CD14-positive monocyte (primary cell): ENCODE measurements at regions not wholly inside any gene's neighbourhood (a gene's known extent, or its start where the extent isn't known, plus 50 kb on each side); places are given as distances from the start of the nearest gene placed in this dataset.

Experiments
- DNase-seq, 3 donors: peaks; one replicate each; pipeline ENCODE4 v3.0.0-alpha.2; 2011 to 2022
- H2AFZ ChIP-seq: 2 replicates; pipeline ENCODE4 v1.6.0; 2012; ENCODE audit warnings: mild to moderate bottlenecking, low read depth, low read length, inconsistent platforms; ENCODE audit not compliant: insufficient read depth, poor library complexity, severe bottlenecking
- H3K27ac ChIP-seq, 2 donors: 1 replicate in 1 of 2; 2 replicates in 1 of 2; pipeline ENCODE4 v1.5.1; 2012 to 2013; ENCODE audit warnings: low read length in 2 of 2, control low read depth in 1 of 2, inconsistent platforms in 1 of 2, low read depth in 1 of 2, mild to moderate bottlenecking in 1 of 2
- H3K27me3 ChIP-seq, 2 donors: one replicate each; pipeline versions ENCODE4 v1.6.0 to v1.6.1; 2011 to 2013; ENCODE audit warnings: low read length in 2 of 2; ENCODE audit not compliant: control insufficient read depth in 2 of 2, insufficient read depth in 2 of 2
- H3K36me3 ChIP-seq, 2 donors: replicated peaks in 1 of 2; 1 replicate in 1 of 2; 2 replicates in 1 of 2; pipeline versions ENCODE4 v1.5.1 to v1.6.1; 2012 to 2013; ENCODE audit warnings: low read length in 2 of 2, control low read depth in 1 of 2, inconsistent platforms in 1 of 2, mild to moderate bottlenecking in 1 of 2; ENCODE audit not compliant: insufficient read depth in 2 of 2, control insufficient read depth in 1 of 2
- H3K4me1 ChIP-seq, 2 donors: 1 replicate in 1 of 2; 2 replicates in 1 of 2; pipeline versions ENCODE4 v1.5.1 to v1.6.1; 2012 to 2013; ENCODE audit warnings: low read length in 2 of 2, control low read depth in 1 of 2, inconsistent platforms in 1 of 2, mild to moderate bottlenecking in 1 of 2, moderate library complexity in 1 of 2; ENCODE audit not compliant: insufficient read depth in 2 of 2, control insufficient read depth in 1 of 2
- H3K4me2 ChIP-seq: replicated peaks from 2 replicates; pipeline ENCODE3; 2012; ENCODE audit warnings: low read length, moderate library complexity, mild to moderate bottlenecking; ENCODE audit not compliant: poor library complexity, severe bottlenecking; ENCODE audit errors: extremely low read depth
- H3K4me3 ChIP-seq, 3 experiments: fragments of 200-600 bp in 1 of 3; sonication (generic) in 1 of 3; replicated peaks in 1 of 3; 1 replicate in 2 of 3; 2 replicates in 1 of 3; pipeline ENCODE4 v1.5.1; 2011 to 2013; ENCODE audit warnings: low read length in 3 of 3, mild to moderate bottlenecking in 3 of 3, control low read depth in 2 of 3, low read depth in 2 of 3, inconsistent platforms in 1 of 3, moderate library complexity in 1 of 3
- H3K79me2 ChIP-seq: 2 replicates; pipeline ENCODE4 v1.6.0; 2012; ENCODE audit warnings: mild to moderate bottlenecking, control low read depth, inconsistent platforms, low read length, moderate library complexity; ENCODE audit not compliant: insufficient read depth
- H3K9ac ChIP-seq: 2 replicates; pipeline ENCODE4 v1.6.0; 2017; ENCODE audit warnings: low read length, mild to moderate bottlenecking; ENCODE audit not compliant: insufficient read depth, poor library complexity, severe bottlenecking
- H3K9me3 ChIP-seq, 2 donors: replicated peaks in 1 of 2; 1 replicate in 1 of 2; 2 replicates in 1 of 2; pipeline versions ENCODE4 v1.5.1 to v1.6.1; 2012 to 2013; ENCODE audit warnings: low read length in 2 of 2, control low read depth in 1 of 2; ENCODE audit not compliant: control insufficient read depth in 1 of 2, insufficient read depth in 1 of 2
- H4K20me1 ChIP-seq: 2 replicates; pipeline ENCODE4 v1.6.0; 2012; ENCODE audit warnings: mild to moderate bottlenecking, low read length, control low read depth, moderate library complexity; ENCODE audit not compliant: insufficient read depth
- H3K27ac Mint-ChIP-seq, 7 donors: one replicate each; pipeline ENCODE4 v1.8.0; 2020; ENCODE audit warnings: mild to moderate bottlenecking in 7 of 7, mixed read lengths in 7 of 7, moderate library complexity in 6 of 7, inconsistent platforms in 2 of 7
- H3K27me3 Mint-ChIP-seq, 3 donors: one replicate each; pipeline ENCODE4 v1.8.0; 2021 to 2022; ENCODE audit warnings: low read depth in 3 of 3, mild to moderate bottlenecking in 3 of 3, mixed read lengths in 3 of 3, moderate library complexity in 3 of 3, inconsistent platforms in 1 of 3
- H3K36me3 Mint-ChIP-seq, 2 donors: one replicate each; pipeline ENCODE4 v1.8.0; 2020; ENCODE audit warnings: mixed read lengths in 2 of 2, inconsistent platforms in 1 of 2, mild to moderate bottlenecking in 1 of 2
- H3K4me1 Mint-ChIP-seq: one replicate; pipeline ENCODE4 v1.8.0; 2020; ENCODE audit warnings: mild to moderate bottlenecking, mixed read lengths
- H3K4me3 Mint-ChIP-seq, 2 donors: one replicate each; pipeline ENCODE4 v1.8.0; 2020; ENCODE audit warnings: mild to moderate bottlenecking in 2 of 2, mixed read lengths in 2 of 2, moderate library complexity in 1 of 2
- H3K9me3 Mint-ChIP-seq, 7 donors: one replicate each; pipeline ENCODE4 v1.8.0; 2020 to 2022; ENCODE audit warnings: mixed read lengths in 7 of 7, mild to moderate bottlenecking in 6 of 7, moderate library complexity in 6 of 7, inconsistent platforms in 2 of 7
- WGBS: methylation state at CpG from one replicate; pipeline ENCODE4 v1.1.5; 2013; ENCODE audit warnings: missing lambda C conversion rate; ENCODE audit not compliant: insufficient coverage; 5-methylcytosine and 5-hydroxymethylcytosine counted together
- intact Hi-C, 2 donors: fragments of 100-400 bp; cut with micrococcal nuclease; formaldehyde crosslinking; loops; one replicate each; pipeline versions ENCODE4 v1.15.0 to v1.15.1; 2023
- TF ChIP-seq, protein P1 (sequence below): fragments of 200-600 bp; IDR thresholded peaks from one replicate; pipeline ENCODE4 v1.8.0; 2022; ENCODE audit warnings: antibody characterized with exemption, mild to moderate bottlenecking

- Mint-ChIP-seq H3K27ac (no peak overlapping the region), H3K36me3 (no peaks in the 10 kb centered on the region), H3K4me3 (no peak overlapping the region), H3K4me1 (no peaks in the 10 kb centered on the region), H3K27me3 (peaks cover 0 to 2% (median 1%) of the 10 kb centered on the region in 3 donors), H3K9me3 (peaks cover 0 to 4% (median 1%) of the 10 kb centered on the region in 7 donors)
- H3K79me2 ChIP-seq: no peaks in the 10 kb centered on the region
- H3K9ac ChIP-seq: no peak overlapping the region
- H2AFZ ChIP-seq: no peak overlapping the region
- H3K27me3 ChIP-seq: no peaks in the 10 kb centered on the region
- no peak overlapping the region for H3K27ac ChIP-seq
- H3K36me3 ChIP-seq: no peaks in the 10 kb centered on the region
- no peak for DNase-seq
- TF ChIP-seq, protein P1, sequence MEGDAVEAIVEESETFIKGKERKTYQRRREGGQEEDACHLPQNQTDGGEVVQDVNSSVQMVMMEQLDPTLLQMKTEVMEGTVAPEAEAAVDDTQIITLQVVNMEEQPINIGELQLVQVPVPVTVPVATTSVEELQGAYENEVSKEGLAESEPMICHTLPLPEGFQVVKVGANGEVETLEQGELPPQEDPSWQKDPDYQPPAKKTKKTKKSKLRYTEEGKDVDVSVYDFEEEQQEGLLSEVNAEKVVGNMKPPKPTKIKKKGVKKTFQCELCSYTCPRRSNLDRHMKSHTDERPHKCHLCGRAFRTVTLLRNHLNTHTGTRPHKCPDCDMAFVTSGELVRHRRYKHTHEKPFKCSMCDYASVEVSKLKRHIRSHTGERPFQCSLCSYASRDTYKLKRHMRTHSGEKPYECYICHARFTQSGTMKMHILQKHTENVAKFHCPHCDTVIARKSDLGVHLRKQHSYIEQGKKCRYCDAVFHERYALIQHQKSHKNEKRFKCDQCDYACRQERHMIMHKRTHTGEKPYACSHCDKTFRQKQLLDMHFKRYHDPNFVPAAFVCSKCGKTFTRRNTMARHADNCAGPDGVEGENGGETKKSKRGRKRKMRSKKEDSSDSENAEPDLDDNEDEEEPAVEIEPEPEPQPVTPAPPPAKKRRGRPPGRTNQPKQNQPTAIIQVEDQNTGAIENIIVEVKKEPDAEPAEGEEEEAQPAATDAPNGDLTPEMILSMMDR: no peak
- H3K4me2 ChIP-seq: no peak overlapping the region
- intact Hi-C loops: no loop called here
- H3K4me1 ChIP-seq: no peaks in the 10 kb centered on the region
- 86% methylated on average over 2 of the region's 2 CpGs for WGBS
- H3K4me3 ChIP-seq: no peak overlapping the region
- H4K20me1 ChIP-seq: no peaks in the 10 kb centered on the region
- H3K9me3 ChIP-seq: no peaks in the 10 kb centered on the region
Measured at GRCh38 chr1:115402753-115403184, 64.7 kb upstream of the NGF start.

DNA sequence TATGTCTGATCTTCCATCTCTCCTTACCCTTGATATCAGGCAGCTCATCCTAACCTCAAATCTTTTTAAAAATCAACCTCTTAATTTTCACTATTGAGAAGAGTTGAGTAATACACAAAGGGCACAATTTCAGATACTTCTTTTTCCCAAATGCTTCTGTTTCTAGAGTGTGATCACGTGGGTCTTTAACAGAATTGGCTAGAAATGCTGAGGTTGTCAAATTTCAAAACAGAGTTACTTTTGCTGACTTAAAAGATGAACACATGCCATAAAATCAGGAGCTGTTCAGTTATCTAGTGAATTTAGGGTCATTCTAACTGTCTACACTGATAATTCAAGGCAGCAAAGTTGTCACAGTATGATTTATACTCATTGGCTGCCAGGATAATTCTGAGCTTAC lies 63.6 kb upstream of the NGF start:
- Histone ChIP-seq H3K36me3 (no peaks in the 10 kb centered on the region), H4K20me1 (no peaks in the 10 kb centered on the region), H3K79me2 (no peaks in the 10 kb centered on the region), H3K4me1 (no peaks in the 10 kb centered on the region), H2AFZ (no peak overlapping the region), H3K4me2 (no peak overlapping the region), H3K9ac (no peak overlapping the region), H3K4me3 (no peak overlapping the region), H3K27me3 (no peaks in the 10 kb centered on the region), H3K9me3 (no peaks in the 10 kb centered on the region), H3K27ac (no peak overlapping the region)
- intact Hi-C loops: no loop called here
- no peaks in the 10 kb centered on the region for H3K4me1 Mint-ChIP-seq
- no peak for DNase-seq
- peaks cover 0 to 4% (median 1%) of the 10 kb centered on the region in 7 donors for H3K9me3 Mint-ChIP-seq
- no CpG with 5 or more reads among the region's 1 CpG for WGBS
- TF ChIP-seq, protein P1: no peak
- peaks cover 0 to 2% (median 1%) of the 10 kb centered on the region in 3 donors for H3K27me3 Mint-ChIP-seq
- H3K27ac Mint-ChIP-seq: no peak overlapping the region
- no peaks in the 10 kb centered on the region for H3K36me3 Mint-ChIP-seq
- no peak overlapping the region for H3K4me3 Mint-ChIP-seq
